IPS DF 6.9 (cell line): ENCODE measurements at regions not wholly inside any gene's neighbourhood (a gene's known extent, or its start where the extent isn't known, plus 50 kb on each side); places are given as distances from the start of the nearest gene placed in this dataset.

Experiments
- DNase-seq: peaks from one replicate; pipeline ENCODE4 v3.0.0-alpha.2; 2013; ENCODE audit warnings: low read depth, low spot score
- H3K27ac ChIP-seq: one replicate; pipeline ENCODE4 v1.5.1; 2013; ENCODE audit warnings: low read length, control low read depth
- H3K27me3 ChIP-seq: 2 replicates; pipeline ENCODE4 v1.6.1; 2013; ENCODE audit warnings: mild to moderate bottlenecking, low read length; ENCODE audit not compliant: control insufficient read depth, insufficient read depth
- H3K36me3 ChIP-seq: 2 replicates; pipeline ENCODE4 v1.6.1; 2013; ENCODE audit warnings: low read length; ENCODE audit not compliant: control insufficient read depth, insufficient read depth
- H3K4me1 ChIP-seq: 2 replicates; pipeline ENCODE4 v1.6.1; 2013; ENCODE audit warnings: low read length; ENCODE audit not compliant: control insufficient read depth, insufficient read depth
- H3K4me3 ChIP-seq: 2 replicates; pipeline ENCODE4 v1.5.1; 2013; ENCODE audit warnings: mild to moderate bottlenecking, low read length
- H3K9me3 ChIP-seq: 2 replicates; pipeline ENCODE4 v1.6.1; 2013; ENCODE audit warnings: low read length, inconsistent platforms; ENCODE audit not compliant: control insufficient read depth, insufficient read depth
- WGBS: extraction: QIAGEN DNeasy Blood & Tissue Kit; methylation state at CpG from one replicate; pipeline ENCODE4 v1.1.7; 2013; ENCODE audit warnings: mixed read lengths, missing lambda C conversion rate; ENCODE audit not compliant: insufficient read length, insufficient coverage; 5-methylcytosine and 5-hydroxymethylcytosine counted together

- H3K27me3 ChIP-seq: no peaks in the 10 kb centered on the region
- WGBS: no CpG with 5 or more reads among the region's 3 CpGs
- no peak overlapping the region for H3K4me3 ChIP-seq
- 0 out of 2 replicates have a peak, but pooled peaks cover 2% of the 10 kb centered on the region for H3K36me3 ChIP-seq
- H3K4me1 ChIP-seq: no peaks in the 10 kb centered on the region
- no peak for DNase-seq
- no peak overlapping the region for H3K27ac ChIP-seq
- no peaks in the 10 kb centered on the region for H3K9me3 ChIP-seq
Measured at GRCh38 chr6:19536838-19537237, 300.3 kb upstream of the ID4 start.

- Histone ChIP-seq H3K27ac (no peak overlapping the region), H3K4me1 (no peaks in the 10 kb centered on the region), H3K27me3 (no peaks in the 10 kb centered on the region), H3K9me3 (no peaks in the 10 kb centered on the region), H3K4me3 (no peak overlapping the region), H3K36me3 (0 out of 2 replicates have a peak, but pooled peaks cover 2% of the 10 kb centered on the region)
- no peak for DNase-seq
- no CpG with 5 or more reads among the region's 12 CpGs for WGBS
Measured at GRCh38 chr6:19538096-19538495, 299.1 kb upstream of the ID4 start.

- H3K27me3 ChIP-seq: no peaks in the 10 kb centered on the region
- H3K4me1 ChIP-seq: no peaks in the 10 kb centered on the region
- no peak for DNase-seq
- no peak overlapping the region for H3K4me3 ChIP-seq
- H3K27ac ChIP-seq: no peak overlapping the region
- H3K9me3 ChIP-seq: no peaks in the 10 kb centered on the region
- WGBS: no CpG with 5 or more reads among the region's 2 CpGs
- no peaks in the 10 kb centered on the region for H3K36me3 ChIP-seq
Measured at GRCh38 chr6:19547507-19547906, 289.7 kb upstream of the ID4 start.

GRCh38 chr6:19549109-19549508, 288.1 kb upstream of the ID4 start:
- no CpG with 5 or more reads among the region's 4 CpGs for WGBS
- no peak overlapping the region for H3K4me3 ChIP-seq
- no peaks in the 10 kb centered on the region for H3K9me3 ChIP-seq
- H3K4me1 ChIP-seq: no peaks in the 10 kb centered on the region
- H3K27me3 ChIP-seq: no peaks in the 10 kb centered on the region
- no peak overlapping the region for H3K27ac ChIP-seq
- no peaks in the 10 kb centered on the region for H3K36me3 ChIP-seq
- DNase-seq: no peak

- H3K36me3 ChIP-seq: no peaks in the 10 kb centered on the region
- no peak for DNase-seq
- H3K9me3 ChIP-seq: no peaks in the 10 kb centered on the region
- no peak overlapping the region for H3K4me3 ChIP-seq
- H3K27me3 ChIP-seq: no peaks in the 10 kb centered on the region
- H3K4me1 ChIP-seq: no peaks in the 10 kb centered on the region
- no CpG with 5 or more reads among the region's 2 CpGs for whole genome bisulfite sequencing
- no peak overlapping the region for H3K27ac ChIP-seq
Measured at GRCh38 chr6:19550380-19550779, 286.8 kb upstream of the ID4 start.

GRCh38 chr6:19551611-19552010, 285.6 kb upstream of the ID4 start:
- WGBS: no CpG with 5 or more reads among the region's 4 CpGs
- Histone ChIP-seq H3K27me3 (no peaks in the 10 kb centered on the region), H3K4me1 (no peaks in the 10 kb centered on the region), H3K27ac (no peak overlapping the region), H3K4me3 (no peak overlapping the region), H3K9me3 (no peaks in the 10 kb centered on the region), H3K36me3 (no peaks in the 10 kb centered on the region)
- DNase-seq: no peak

- Histone ChIP-seq H3K4me1 (no peaks in the 10 kb centered on the region), H3K27ac (no peak overlapping the region), H3K27me3 (no peaks in the 10 kb centered on the region), H3K9me3 (no peaks in the 10 kb centered on the region), H3K36me3 (no peaks in the 10 kb centered on the region), H3K4me3 (no peak overlapping the region)
- no peak for DNase-seq
- WGBS: no CpG with 5 or more reads among the region's 3 CpGs
Measured at GRCh38 chr6:19552076-19552475, 285.1 kb upstream of the ID4 start.

- H3K4me1 ChIP-seq: no peaks in the 10 kb centered on the region
- no peaks in the 10 kb centered on the region for H3K9me3 ChIP-seq
- no peak overlapping the region for H3K27ac ChIP-seq
- DNase-seq: no peak
- H3K4me3 ChIP-seq: no peak overlapping the region
- WGBS: no CpG with 5 or more reads among the region's 2 CpGs
- no peaks in the 10 kb centered on the region for H3K36me3 ChIP-seq
- H3K27me3 ChIP-seq: no peaks in the 10 kb centered on the region
Measured at GRCh38 chr6:19552588-19552987, 284.6 kb upstream of the ID4 start.

- no peaks in the 10 kb centered on the region for H3K9me3 ChIP-seq
Measured at GRCh38 chr6:19554356-19555225, 282.6 kb upstream of the ID4 start.

GRCh38 chr6:19557191-19557590, 280.0 kb upstream of the ID4 start:
- H3K4me3 ChIP-seq: no peak overlapping the region
- no peak overlapping the region for H3K27ac ChIP-seq
- DNase-seq: no peak
- no peaks in the 10 kb centered on the region for H3K36me3 ChIP-seq
- no CpG with 5 or more reads among the region's 3 CpGs for WGBS
- no peaks in the 10 kb centered on the region for H3K27me3 ChIP-seq
- no peaks in the 10 kb centered on the region for H3K9me3 ChIP-seq
- H3K4me1 ChIP-seq: no peaks in the 10 kb centered on the region

More at GRCh38 chr6:19554356-19555225, 282.6 kb upstream of the ID4 start:
- no peak overlapping the region for H3K27ac ChIP-seq
- no peak overlapping the region for H3K4me3 ChIP-seq
- H3K27me3 ChIP-seq: no peaks in the 10 kb centered on the region
- H3K36me3 ChIP-seq: no peaks in the 10 kb centered on the region
- WGBS: no CpG with 5 or more reads among the region's 9 CpGs
- H3K4me1 ChIP-seq: no peaks in the 10 kb centered on the region
- DNase-seq: no peak

- H3K4me3 ChIP-seq: no peak overlapping the region
- no peak overlapping the region for H3K27ac ChIP-seq
- no CpG with 5 or more reads among the region's 2 CpGs for WGBS
- H3K9me3 ChIP-seq: no peaks in the 10 kb centered on the region
- H3K4me1 ChIP-seq: no peaks in the 10 kb centered on the region
- no peak for DNase-seq
- no peaks in the 10 kb centered on the region for H3K36me3 ChIP-seq
- no peaks in the 10 kb centered on the region for H3K27me3 ChIP-seq
Measured at GRCh38 chr6:19558201-19558600, 279.0 kb upstream of the ID4 start.
